OCI-LY7 (cell line): ENCODE measurements at regions not wholly inside any gene's neighbourhood (a gene's known extent, or its start where the extent isn't known, plus 50 kb on each side); places are given as distances from the start of the nearest gene placed in this dataset.

Experiments used
- BruUV-seq: library from RNA; stranded (reverse); fragments of 400-500 nt; replicated peaks from 2 replicates; lab custom pipeline; 2021; lab: Mats Ljungman, UMichigan
- CTCF ChIA-PET: fragments of 300-600 bp; sonication (Branson Sonifier 250); formaldehyde crosslinking; loops from one replicate; lab custom pipeline; 2022; ENCODE audit warnings: antibody characterized with exemption; ENCODE audit not compliant: unreplicated experiment; lab: Charles Lee
- POLR2A ChIA-PET: fragments of 300-600 bp; sonication (Branson Sonifier 250); formaldehyde crosslinking; loops from one replicate; lab custom pipeline; 2022; ENCODE audit warnings: antibody characterized with exemption; lab: Charles Lee
- DNase-seq: peaks from one replicate; pipeline ENCODE4 v3.0.0-alpha.2; 2015; ENCODE audit warnings: low spot score
- H2AFZ ChIP-seq: fragments of 200-600 bp; sonication (generic), shearing (Covaris generic); 2 replicates; pipeline ENCODE4 v1.6.1; 2014; ENCODE audit warnings: mild to moderate bottlenecking, antibody characterized with exemption, low read length, moderate library complexity
- H3K27ac ChIP-seq: fragments of 200-600 bp; sonication (generic); 2 replicates; pipeline ENCODE4 v1.5.1; 2014; ENCODE audit warnings: mixed run types, low read depth, mild to moderate bottlenecking, moderate library complexity, low read length, inconsistent platforms; ENCODE audit not compliant: poor library complexity, severe bottlenecking
- H3K36me3 ChIP-seq: fragments of 200-600 bp; sonication (generic); 2 replicates; pipeline ENCODE4 v1.6.1; 2014; ENCODE audit warnings: mild to moderate bottlenecking, antibody characterized with exemption, low read length, moderate library complexity, mixed read lengths; ENCODE audit not compliant: insufficient read depth
- H3K4me1 ChIP-seq: fragments of 200-600 bp; sonication (generic); 2 replicates; pipeline ENCODE4 v1.5.1; 2014; ENCODE audit warnings: mild to moderate bottlenecking, low read length; ENCODE audit not compliant: insufficient read depth, poor library complexity, severe bottlenecking
- H3K4me2 ChIP-seq: fragments of 200-600 bp; sonication (generic); 2 replicates; pipeline ENCODE4 v1.6.1; 2014; ENCODE audit warnings: mild to moderate bottlenecking, low read length
- H3K4me3 ChIP-seq: fragments of 200-600 bp; sonication (generic); 2 replicates; pipeline ENCODE4 v1.5.1; 2014; ENCODE audit warnings: mild to moderate bottlenecking, low read depth, low read length; ENCODE audit not compliant: poor library complexity, severe bottlenecking
- H3K79me2 ChIP-seq: fragments of 200-600 bp; sonication (generic); 2 replicates; pipeline ENCODE4 v1.6.1; 2016; ENCODE audit warnings: low read depth, mild to moderate bottlenecking, low read length, moderate library complexity, mixed read lengths; ENCODE audit not compliant: insufficient read depth
- H3K9me2 ChIP-seq: fragments of 200-600 bp; sonication (generic); 2 replicates; pipeline ENCODE4 v1.6.1; 2016; ENCODE audit warnings: mild to moderate bottlenecking, low read length, mixed read lengths; ENCODE audit not compliant: insufficient read depth
- H3K9me3 ChIP-seq: fragments of 200-600 bp; sonication (generic); 2 replicates; pipeline ENCODE4 v1.6.1; 2014; ENCODE audit warnings: mild to moderate bottlenecking, mixed run types, low read length, mixed read lengths
- H4K20me1 ChIP-seq: fragments of 200-600 bp; sonication (generic); 2 replicates; pipeline ENCODE4 v1.6.1; 2014; ENCODE audit warnings: mild to moderate bottlenecking, antibody characterized with exemption, low read length, moderate library complexity, mixed read lengths; ENCODE audit not compliant: insufficient read depth
- CTCF ChIP-seq: fragments of 200-600 bp; sonication (generic); conservative IDR thresholded peaks from 2 replicates; pipeline ENCODE4 v1.5.1; 2014; ENCODE audit warnings: mild to moderate bottlenecking, antibody characterized with exemption, low read length, moderate library complexity, mixed read lengths
- EZH2phosphoT487 ChIP-seq: fragments of 200-600 bp; sonication (generic); IDR thresholded peaks from 2 replicates; pipeline ENCODE4 v1.6.1; 2018; ENCODE audit warnings: low read depth, borderline replicate concordance, mild to moderate bottlenecking, mixed run types, antibody characterized with exemption, low read length, moderate library complexity, mixed read lengths
- intact Hi-C: fragments of 100-400 bp; cut with micrococcal nuclease; formaldehyde crosslinking; loops from one replicate; pipeline ENCODE4 v1.10.0; 2022; ENCODE audit not compliant: unreplicated experiment

- POLR2A ChIA-PET: interaction anchor here (0.6 kb wide), 1 partner anchor 133 kb away, joined by 3 read pairs; no protein-coding TSS in a partner anchor
- no peak for DNase-seq
- Histone ChIP-seq H2AFZ (no peak overlapping the region), H3K36me3 (no peaks in the 10 kb centered on the region), H3K9me2 (no peaks in the 10 kb centered on the region), H3K27ac (no peak overlapping the region), H3K4me3 (no peak overlapping the region), H3K4me1 (peaks cover 8% of the 10 kb centered on the region), H3K9me3 (no peaks in the 10 kb centered on the region), H4K20me1 (no peaks in the 10 kb centered on the region), H3K79me2 (no peaks in the 10 kb centered on the region), H3K4me2 (no peak overlapping the region)
- no TSS peak for BruUV-seq
- TF ChIP-seq CTCF: no peak
- no peak for TF ChIP-seq EZH2phosphoT487
- intact Hi-C loops: no loop called here
- CTCF ChIA-PET: no interaction called here
These were observed 229.8 kb upstream of the TARS1 start for GRCh38 chr5:33210978-33211377.

GRCh38 chr5:33212439-33212838 lies 228.3 kb upstream of the TARS1 start:
- no peaks in the 10 kb centered on the region for H3K79me2 ChIP-seq
- H3K4me3 ChIP-seq: no peak overlapping the region
- no peak for DNase-seq
- H3K27ac ChIP-seq: no peak overlapping the region
- BruUV-seq: no TSS peak
- no peaks in the 10 kb centered on the region for H4K20me1 ChIP-seq
- intact Hi-C loops: no loop called here
- no peaks in the 10 kb centered on the region for H3K36me3 ChIP-seq
- TF ChIP-seq CTCF (no peak), EZH2phosphoT487 (no peak)
- CTCF ChIA-PET: no interaction called here
- peak overlapping the region; percentile 46; the same call in 1 of the 2 replicates for H2AFZ ChIP-seq
- peaks cover 8% of the 10 kb centered on the region for H3K4me1 ChIP-seq
- no peaks in the 10 kb centered on the region for H3K9me2 ChIP-seq
- POLR2A ChIA-PET: no interaction called here
- no peaks in the 10 kb centered on the region for H3K9me3 ChIP-seq
- no peak overlapping the region for H3K4me2 ChIP-seq

GRCh38 chr5:33212900-33213299 lies 227.9 kb upstream of the TARS1 start:
- Histone ChIP-seq H3K4me3 (no peak overlapping the region), H3K79me2 (no peaks in the 10 kb centered on the region), H3K4me2 (no peak overlapping the region), H3K4me1 (peaks cover 8% of the 10 kb centered on the region), H3K9me2 (no peaks in the 10 kb centered on the region), H3K9me3 (no peaks in the 10 kb centered on the region), H3K27ac (no peak overlapping the region), H4K20me1 (no peaks in the 10 kb centered on the region), H3K36me3 (no peaks in the 10 kb centered on the region), H2AFZ (peak overlapping the region; percentile 46; the same call in 1 of the 2 replicates)
- TF ChIP-seq CTCF (no peak), EZH2phosphoT487 (no peak)
- ChIA-PET POLR2A (no interaction called here), CTCF (interaction anchor here (0.6 kb wide), 1 partner anchor 170 kb away, joined by 3 read pairs; no protein-coding TSS in a partner anchor)
- BruUV-seq: no TSS peak
- intact Hi-C loops: no loop called here
- DNase-seq: no peak
